ENCODE measurements at regions not wholly inside any gene's neighbourhood (a gene's known extent, or its start where the extent isn't known, plus 50 kb on each side); places are given as distances from the start of the nearest gene placed in this dataset.

DNA sequence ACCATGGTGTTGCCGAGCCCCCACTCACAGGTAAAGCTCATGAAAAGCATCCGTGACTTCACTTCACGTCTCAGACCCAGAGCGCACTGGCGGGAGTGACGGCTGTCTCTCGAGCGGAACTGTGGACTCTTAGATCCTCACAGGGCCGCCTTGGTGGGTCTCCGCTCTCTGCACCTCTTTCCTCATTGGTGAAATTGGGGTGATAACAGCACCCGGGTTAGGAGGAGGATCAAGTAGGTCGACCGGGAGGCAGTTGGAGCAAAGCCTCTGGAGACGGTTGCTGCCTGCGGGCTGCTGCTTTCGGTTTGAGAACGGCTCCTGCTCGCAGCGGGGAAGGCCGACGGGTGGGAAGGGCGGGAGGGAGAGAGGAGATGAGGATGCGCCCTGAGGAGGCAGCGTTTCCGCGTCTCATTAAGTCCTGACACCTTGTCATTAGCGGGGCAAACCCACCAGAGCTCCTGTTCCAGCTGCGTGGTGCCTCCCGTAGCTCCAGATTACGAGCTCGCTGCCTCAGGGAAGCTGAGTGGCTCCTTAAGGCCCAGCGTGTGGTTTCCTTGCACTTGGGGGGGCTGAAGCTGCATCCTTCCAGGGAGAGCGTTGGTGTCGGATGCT, 51.9 kb upstream of the CFAP46 start:
- intact Hi-C loops (cut with DNase I; ENCODE audit: low total_unique reads): no loop called here
- DNase-seq (ENCODE audit: low spot score in 2 of 2): no peak
- Histone ChIP-seq H3K9me3 (no peaks in the 10 kb centered on the region), H3K27me3 (peaks cover 0 to 54% of the 10 kb centered on the region in 2 donors), H3K36me3 (no peaks in the 10 kb centered on the region), H3K4me1 (no peaks in the 10 kb centered on the region), H3K4me3 (peak overlapping the region; percentile 44 to 62 (median 48)), H3K27ac (no peak overlapping the region)
- TF ChIP-seq, protein P1, sequence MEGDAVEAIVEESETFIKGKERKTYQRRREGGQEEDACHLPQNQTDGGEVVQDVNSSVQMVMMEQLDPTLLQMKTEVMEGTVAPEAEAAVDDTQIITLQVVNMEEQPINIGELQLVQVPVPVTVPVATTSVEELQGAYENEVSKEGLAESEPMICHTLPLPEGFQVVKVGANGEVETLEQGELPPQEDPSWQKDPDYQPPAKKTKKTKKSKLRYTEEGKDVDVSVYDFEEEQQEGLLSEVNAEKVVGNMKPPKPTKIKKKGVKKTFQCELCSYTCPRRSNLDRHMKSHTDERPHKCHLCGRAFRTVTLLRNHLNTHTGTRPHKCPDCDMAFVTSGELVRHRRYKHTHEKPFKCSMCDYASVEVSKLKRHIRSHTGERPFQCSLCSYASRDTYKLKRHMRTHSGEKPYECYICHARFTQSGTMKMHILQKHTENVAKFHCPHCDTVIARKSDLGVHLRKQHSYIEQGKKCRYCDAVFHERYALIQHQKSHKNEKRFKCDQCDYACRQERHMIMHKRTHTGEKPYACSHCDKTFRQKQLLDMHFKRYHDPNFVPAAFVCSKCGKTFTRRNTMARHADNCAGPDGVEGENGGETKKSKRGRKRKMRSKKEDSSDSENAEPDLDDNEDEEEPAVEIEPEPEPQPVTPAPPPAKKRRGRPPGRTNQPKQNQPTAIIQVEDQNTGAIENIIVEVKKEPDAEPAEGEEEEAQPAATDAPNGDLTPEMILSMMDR (IDR thresholded peaks at IDR 0.05): no peak
- TF ChIP-seq POLR2AphosphoS5 (IDR thresholded peaks at IDR 0.05) (no peak), POLR2A (IDR thresholded peaks at IDR 0.05) (no peak)

DNA sequence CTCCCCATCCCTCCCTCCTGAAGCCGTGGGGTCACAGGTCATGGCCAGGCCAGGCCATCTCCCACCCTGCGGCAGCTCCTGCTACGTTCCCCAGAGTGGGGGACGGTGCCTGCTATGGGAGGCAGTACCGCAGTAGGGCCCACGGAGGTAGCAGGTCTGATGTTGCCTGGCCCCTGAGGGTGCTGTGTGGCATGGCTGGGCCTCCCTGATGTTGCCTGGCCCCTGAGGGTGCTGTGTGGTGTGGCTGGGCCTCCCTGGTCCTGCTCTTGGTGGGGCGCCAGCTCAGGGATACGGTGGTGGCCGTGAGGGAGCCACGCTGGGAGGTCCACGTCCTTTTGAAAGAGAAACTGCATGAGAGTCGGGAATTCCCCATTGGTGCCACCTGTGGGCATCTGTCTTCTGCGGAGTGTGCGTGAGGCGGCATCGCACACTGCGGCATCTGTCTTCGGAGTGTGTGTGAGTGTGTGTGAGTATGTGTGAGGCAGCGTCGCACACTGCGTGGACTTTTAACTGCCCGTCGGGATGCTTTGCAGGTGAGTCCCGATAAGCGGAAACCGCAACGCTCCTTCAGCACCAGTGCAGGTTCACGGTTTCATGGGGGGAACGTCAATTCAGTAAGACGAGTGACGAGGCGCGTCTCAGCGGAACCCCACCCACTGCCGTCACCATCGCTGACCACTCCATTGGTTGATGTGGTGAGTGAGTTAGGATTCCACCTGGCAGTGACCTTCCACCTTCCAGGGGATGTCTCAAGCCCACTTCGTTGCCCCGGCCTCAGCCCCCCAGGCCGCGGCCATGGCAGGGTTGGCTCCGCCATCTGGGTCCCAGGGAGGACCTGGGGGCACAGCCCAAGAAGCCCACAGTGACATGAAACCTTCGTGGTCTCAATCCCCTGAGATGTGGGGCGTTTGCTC, 51.2 kb upstream of the CFAP46 start:
- intact Hi-C loops (cut with DNase I; ENCODE audit: low total_unique reads): no loop called here
- peak overlapping the region; percentile 44 to 62 (median 48) for H3K4me3 ChIP-seq
- no peaks in the 10 kb centered on the region for H3K36me3 ChIP-seq
- H3K9me3 ChIP-seq: no peaks in the 10 kb centered on the region
- no peaks in the 10 kb centered on the region for H3K4me1 ChIP-seq
- no peak for DNase-seq (ENCODE audit: low spot score in 2 of 2)
- H3K27me3 ChIP-seq: peaks cover 0 to 48% of the 10 kb centered on the region in 2 donors
- H3K27ac ChIP-seq: no peak overlapping the region
- TF ChIP-seq, protein P1 (IDR thresholded peaks at IDR 0.05): no peak
- TF ChIP-seq POLR2A (IDR thresholded peaks at IDR 0.05) (no peak), POLR2AphosphoS5 (IDR thresholded peaks at IDR 0.05) (no peak)

DNA sequence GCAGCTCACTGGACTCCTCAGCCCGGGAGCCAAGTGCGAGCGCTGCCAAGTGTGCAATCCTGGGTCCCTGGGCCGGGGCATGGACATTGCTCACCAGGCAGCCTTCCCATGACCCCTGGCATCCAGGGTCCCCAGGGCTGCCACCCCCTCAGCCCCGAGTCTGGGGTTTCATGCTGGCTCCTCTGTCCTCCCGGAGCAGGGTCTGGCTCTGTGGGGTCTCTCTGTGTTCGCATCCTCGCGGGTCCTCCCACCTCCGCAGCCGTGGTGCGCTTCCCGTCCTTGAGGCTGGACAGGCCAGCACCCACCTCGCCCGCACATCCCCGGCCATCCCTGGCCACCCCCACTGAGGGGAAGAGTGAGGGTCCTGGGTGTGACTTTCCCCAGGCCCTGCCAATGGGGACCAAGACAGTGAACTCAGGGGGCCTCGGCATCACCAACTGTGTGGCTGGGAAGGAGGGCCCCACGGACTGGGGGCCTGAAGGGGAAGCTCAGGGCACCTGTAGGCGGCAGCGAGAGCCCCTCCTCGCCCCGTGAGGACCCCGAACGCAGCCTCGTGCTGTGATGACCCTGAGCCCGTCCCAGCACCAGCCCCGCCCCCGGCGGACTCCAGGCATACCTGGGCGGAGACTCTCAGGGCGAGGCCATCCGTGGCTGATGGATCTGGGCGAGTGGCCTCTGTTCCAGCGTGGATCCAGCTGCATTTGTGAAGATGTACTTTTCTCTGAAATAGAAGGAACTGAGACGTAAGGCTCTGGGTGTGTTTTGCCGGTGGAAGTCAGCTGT, 50.3 kb upstream of the CFAP46 start:
- Histone ChIP-seq H3K4me1 (no peaks in the 10 kb centered on the region), H3K9me3 (no peaks in the 10 kb centered on the region), H3K36me3 (no peaks in the 10 kb centered on the region), H3K27me3 (peaks cover 0 to 43% of the 10 kb centered on the region in 2 donors), H3K27ac (no peak overlapping the region), H3K4me3 (no peak overlapping the region)
- no peak for DNase-seq (ENCODE audit: low spot score in 2 of 2)
- intact Hi-C loops (cut with DNase I; ENCODE audit: low total_unique reads): no loop called here
- TF ChIP-seq, protein P1 (IDR thresholded peaks at IDR 0.05): no peak
- no peak for TF ChIP-seq POLR2AphosphoS5 (IDR thresholded peaks at IDR 0.05)
- no peak for TF ChIP-seq POLR2A (IDR thresholded peaks at IDR 0.05)
